Glutamatergic neuron (in vitro differentiated cells): ENCODE measurements at regions not wholly inside any gene's neighbourhood (a gene's known extent, or its start where the extent isn't known, plus 50 kb on each side); places are given as distances from the start of the nearest gene placed in this dataset.
A peak's percentile ranks its signal among the peaks of the same experiment; 100 is the strongest.
"Not testable (repeated sequence)": the region's sequence is repeated elsewhere in the genome, so short reads cannot be mapped to it uniquely, and the experiment has no call there.

Source experiments
- DNase-seq: peaks from one replicate; pipeline ENCODE4 v3.0.0; 2022
- H3K27ac Mint-ChIP-seq: one replicate; pipeline ENCODE4 v1.8.0; 2020; ENCODE audit warnings: mild to moderate bottlenecking, mixed read lengths, inconsistent platforms; ENCODE audit not compliant: unreplicated experiment
- H3K27me3 Mint-ChIP-seq: one replicate; pipeline ENCODE4 v1.8.0; 2020; ENCODE audit warnings: mild to moderate bottlenecking, moderate library complexity, mixed read lengths, inconsistent platforms; ENCODE audit not compliant: unreplicated experiment
- H3K36me3 Mint-ChIP-seq: one replicate; pipeline ENCODE4 v1.8.0; 2020; ENCODE audit warnings: mild to moderate bottlenecking, mixed read lengths, inconsistent platforms; ENCODE audit not compliant: unreplicated experiment
- H3K4me1 Mint-ChIP-seq: one replicate; pipeline ENCODE4 v1.8.0; 2020; ENCODE audit warnings: mild to moderate bottlenecking, low read depth, mixed read lengths, inconsistent platforms; ENCODE audit not compliant: unreplicated experiment
- H3K4me3 Mint-ChIP-seq: one replicate; pipeline ENCODE4 v1.8.0; 2020; ENCODE audit warnings: mild to moderate bottlenecking, mixed read lengths, inconsistent platforms; ENCODE audit not compliant: unreplicated experiment
- H3K9me3 Mint-ChIP-seq: one replicate; pipeline ENCODE4 v1.8.0; 2020; ENCODE audit warnings: mild to moderate bottlenecking, moderate library complexity, mixed read lengths, inconsistent platforms; ENCODE audit not compliant: unreplicated experiment
- CTCF ChIP-seq: fragments of 200-600 bp; sonication (generic); IDR thresholded peaks from one replicate; pipeline ENCODE4 v1.5.0; 2021; ENCODE audit not compliant: partially characterized antibody, unreplicated experiment

GRCh38 chr5:127216143-127216542 lies 74.5 kb upstream of the MEGF10 start:
- Mint-ChIP-seq H3K36me3 (no peaks in the 10 kb centered on the region), H3K27ac (no peak overlapping the region), H3K4me1 (peaks cover 9% of the 10 kb centered on the region), H3K27me3 (no peaks in the 10 kb centered on the region), H3K9me3 (no peaks in the 10 kb centered on the region), H3K4me3 (no peak overlapping the region)
- no peak for TF ChIP-seq CTCF
- DNase-seq, result no peak

GRCh38 chr5:127216898-127217675 lies 73.5 kb upstream of the MEGF10 start:
- H3K27ac Mint-ChIP-seq, result no peak overlapping the region
- H3K36me3 Mint-ChIP-seq, result no peaks in the 10 kb centered on the region
- no peak overlapping the region for H3K4me3 Mint-ChIP-seq
- peak; percentile 15 for TF ChIP-seq CTCF
- H3K9me3 Mint-ChIP-seq, result no peaks in the 10 kb centered on the region
- no peaks in the 10 kb centered on the region for H3K27me3 Mint-ChIP-seq
- peak; percentile 45 for DNase-seq
- H3K4me1 Mint-ChIP-seq, result peaks cover 9% of the 10 kb centered on the region

- not testable (repeated sequence) for H3K27me3 Mint-ChIP-seq, H3K9me3 Mint-ChIP-seq, H3K4me3 Mint-ChIP-seq, H3K4me1 Mint-ChIP-seq, DNase-seq, H3K27ac Mint-ChIP-seq, H3K36me3 Mint-ChIP-seq
These were observed 68.7 kb upstream of the MEGF10 start for GRCh38 chr5:127221936-127222335.

GRCh38 chr5:127222571-127223156 lies 67.9 kb upstream of the MEGF10 start:
- not testable (repeated sequence) for H3K4me3 Mint-ChIP-seq, H3K27ac Mint-ChIP-seq, H3K36me3 Mint-ChIP-seq, H3K4me1 Mint-ChIP-seq, H3K9me3 Mint-ChIP-seq, DNase-seq, H3K27me3 Mint-ChIP-seq

GRCh38 chr5:127223256-127223974 lies 67.2 kb upstream of the MEGF10 start:
- peaks cover under 1% of the 10 kb centered on the region for H3K27me3 Mint-ChIP-seq
- no peaks in the 10 kb centered on the region for H3K36me3 Mint-ChIP-seq
- H3K4me3 Mint-ChIP-seq, result no peak overlapping the region
- H3K27ac Mint-ChIP-seq, result no peak overlapping the region
- TF ChIP-seq CTCF, result no peak
- no peak for DNase-seq
- no peaks in the 10 kb centered on the region for H3K9me3 Mint-ChIP-seq
- no peaks in the 10 kb centered on the region for H3K4me1 Mint-ChIP-seq

GRCh38 chr5:127227881-127228280 lies 62.7 kb upstream of the MEGF10 start:
- H3K27ac Mint-ChIP-seq, result no peak overlapping the region
- peaks cover 8% of the 10 kb centered on the region for H3K27me3 Mint-ChIP-seq
- TF ChIP-seq CTCF, result no peak
- H3K9me3 Mint-ChIP-seq, result peaks cover 1% of the 10 kb centered on the region
- H3K4me3 Mint-ChIP-seq, result no peak overlapping the region
- no peaks in the 10 kb centered on the region for H3K36me3 Mint-ChIP-seq
- H3K4me1 Mint-ChIP-seq, result no peaks in the 10 kb centered on the region
- DNase-seq, result no peak
